HCT116 (cell line): ENCODE measurements at regions not wholly inside any gene's neighbourhood (a gene's known extent, or its start where the extent isn't known, plus 50 kb on each side); places are given as distances from the start of the nearest gene placed in this dataset.

Source experiments
- ATAC-seq: fragments of 200-7000 bp; cut with Tn5 transposase; 2 replicates; pipeline ENCODE4 v1.9.1; 2020; ENCODE audit warnings: mild to moderate bottlenecking, moderate library complexity
- BruUV-seq: library from RNA; stranded (reverse); fragments of 400-500 nt; replicated peaks from 2 replicates; lab custom pipeline; 2021; lab: Mats Ljungman, UMichigan
- CTCF ChIA-PET: fragments of 300-600 bp; sonication (Branson Sonifier 250); formaldehyde crosslinking; loops from one replicate; lab custom pipeline; 2021; ENCODE audit warnings: antibody characterized with exemption; lab: Charles Lee
- POLR2A ChIA-PET: fragments of 300-600, 350-600 bp; sonication (Branson Sonifier 250); formaldehyde crosslinking; loops from one replicate; lab custom pipeline; 2021; ENCODE audit warnings: antibody characterized with exemption; lab: Charles Lee
- RAD21 ChIA-PET, 2 experiments: fragments of 300-600 bp; sonication (Branson Sonifier 250); formaldehyde crosslinking; loops; one replicate each; lab custom pipeline; 2023; ENCODE audit warnings: low total read pairs in 2 of 2; ENCODE audit not compliant: uncharacterized antibody in 2 of 2, unreplicated experiment in 2 of 2, low non-redundant PET in 1 of 2; lab: Charles Lee
- DNase-seq: peaks from one replicate; pipeline ENCODE4 v3.0.0-alpha.2; 2010; ENCODE audit warnings: low read depth, low spot score
- H2AFZ ChIP-seq: fragments of 200-600 bp; shearing (Covaris generic), sonication (generic); 2 replicates; pipeline ENCODE4 v1.6.1; 2017; ENCODE audit warnings: low read depth, mixed run types, mixed read lengths, antibody characterized with exemption, low read length; ENCODE audit not compliant: poor library complexity, severe bottlenecking
- H3K27ac ChIP-seq: 2 replicates; pipeline ENCODE4 v1.5.1; 2012; ENCODE audit warnings: low read depth, low read length
- H3K27me3 ChIP-seq: fragments of 200-600 bp; sonication (generic); 2 replicates; pipeline ENCODE4 v1.6.1; 2016; ENCODE audit warnings: mixed run types, low read length, mixed read lengths; ENCODE audit not compliant: insufficient read depth
- H3K36me3 ChIP-seq, 2 experiments: fragments of 200-500 bp in 1 of 2; fragments of 200-600 bp in 1 of 2; sonication (Bioruptor generic) in 1 of 2; sonication (generic) in 1 of 2; 2 replicates each; pipeline versions ENCODE4 v1.5.1 to v1.6.1; 2014 to 2016; ENCODE audit warnings: low read length in 2 of 2, inconsistent platforms in 1 of 2, mixed read lengths in 1 of 2, mixed run types in 1 of 2; ENCODE audit not compliant: insufficient read depth in 2 of 2, control insufficient read depth in 1 of 2
- H3K4me1 ChIP-seq, 2 experiments: fragments of 200-600 bp in 1 of 2; sonication (generic) in 1 of 2; 2 replicates each; pipeline versions ENCODE4 v1.5.1 to v1.6.1; 2012 to 2017; ENCODE audit warnings: low read length in 2 of 2, inconsistent platforms in 1 of 2, mild to moderate bottlenecking in 1 of 2, mixed read lengths in 1 of 2, mixed run types in 1 of 2, moderate library complexity in 1 of 2; ENCODE audit not compliant: insufficient read depth in 2 of 2, control insufficient read depth in 1 of 2
- H3K4me2 ChIP-seq: fragments of 200-600 bp; sonication (generic); 2 replicates; pipeline ENCODE4 v1.6.1; 2017; ENCODE audit warnings: mixed run types, low read length, mixed read lengths
- H3K4me3 ChIP-seq, 2 experiments: fragments of 200-600 bp in 1 of 2; sonication (generic) in 1 of 2; replicated peaks in 1 of 2; 2 replicates each; pipeline ENCODE4 v1.5.1; 2011 to 2016; ENCODE audit warnings: low read length in 2 of 2, control low read depth in 1 of 2, low read depth in 1 of 2, mild to moderate bottlenecking in 1 of 2, mixed read lengths in 1 of 2, mixed run types in 1 of 2
- H3K79me2 ChIP-seq: fragments of 200-600 bp; sonication (generic); 2 replicates; pipeline ENCODE4 v1.6.1; 2017; ENCODE audit warnings: mild to moderate bottlenecking, mixed run types, low read length, moderate library complexity, mixed read lengths; ENCODE audit not compliant: insufficient read depth
- H3K9ac ChIP-seq: fragments of 200-600 bp; sonication (generic); 2 replicates; pipeline ENCODE4 v1.6.1; 2016; ENCODE audit warnings: low read length, mixed read lengths
- H3K9me2 ChIP-seq: fragments of 200-600 bp; sonication (generic), shearing (Covaris generic); 2 replicates; pipeline ENCODE4 v1.6.1; 2017; ENCODE audit warnings: mixed run types, mild to moderate bottlenecking, moderate library complexity; ENCODE audit not compliant: insufficient read depth
- H3K9me3 ChIP-seq, 2 experiments: fragments of 200-500 bp in 1 of 2; fragments of 200-600 bp in 1 of 2; sonication (Bioruptor generic) in 1 of 2; sonication (generic) in 1 of 2; 2 replicates each; pipeline ENCODE4 v1.6.1; 2014 to 2017; ENCODE audit warnings: low read length in 2 of 2, mixed read lengths in 2 of 2, inconsistent platforms in 1 of 2, low read depth in 1 of 2, mild to moderate bottlenecking in 1 of 2, mixed run types in 1 of 2, moderate library complexity in 1 of 2; ENCODE audit not compliant: control insufficient read depth in 1 of 2, insufficient read depth in 1 of 2
- H4K20me1 ChIP-seq: fragments of 200-600 bp; sonication (generic), shearing (Covaris generic); 2 replicates; pipeline ENCODE4 v1.6.1; 2017; ENCODE audit warnings: mixed run types, mild to moderate bottlenecking, moderate library complexity; ENCODE audit not compliant: insufficient read depth
- CBX3 ChIP-seq: IDR thresholded peaks from 2 replicates; pipeline ENCODE4 v1.6.1; 2012; ENCODE audit warnings: low read depth
- CEBPB ChIP-seq: IDR thresholded peaks from 2 replicates; pipeline ENCODE4 v1.6.1; 2012; ENCODE audit warnings: low read depth
- ELF1 ChIP-seq: IDR thresholded peaks from 2 replicates; pipeline ENCODE4 v1.6.1; 2012; ENCODE audit warnings: low read depth, borderline replicate concordance
- EZH2 ChIP-seq: fragments of 200-600 bp; sonication (generic); IDR thresholded peaks from 2 replicates; pipeline ENCODE4 v1.6.1; 2017; ENCODE audit warnings: antibody characterized with exemption, mixed run types
- EZH2phosphoT487 ChIP-seq: fragments of 200-600 bp; IDR thresholded peaks from 2 replicates; pipeline ENCODE4 v1.6.1; 2018; ENCODE audit warnings: antibody characterized with exemption, borderline replicate concordance
- FOSL1 ChIP-seq: IDR thresholded peaks from 2 replicates; pipeline ENCODE4 v1.6.1; 2012; ENCODE audit warnings: low read depth
- POLR2A ChIP-seq: IDR thresholded peaks from 2 replicates; pipeline ENCODE4 v1.7.0; 2011; ENCODE audit warnings: borderline replicate concordance; ENCODE audit not compliant: insufficient read depth, insufficient read length; ENCODE audit errors: extremely low read depth
- POLR2AphosphoS5 ChIP-seq: IDR thresholded peaks from 2 replicates; pipeline ENCODE4 v1.6.1; 2011; ENCODE audit warnings: mild to moderate bottlenecking, low read depth, low read length, moderate library complexity
- REST ChIP-seq: IDR thresholded peaks from 2 replicates; pipeline ENCODE4 v1.6.1; 2012; ENCODE audit warnings: low read depth
- SP1 ChIP-seq: IDR thresholded peaks from 2 replicates; pipeline ENCODE4 v1.6.1; 2012; ENCODE audit warnings: low read depth
- ZNF274 ChIP-seq: fragments of 200-500 bp; sonication (Bioruptor generic); IDR thresholded peaks from 2 replicates; pipeline ENCODE4 v1.6.1; 2014; ENCODE audit warnings: mild to moderate bottlenecking, low read depth, low read length, inconsistent platforms
- intact Hi-C: fragments of 100-400 bp; cut with micrococcal nuclease; formaldehyde crosslinking; loops from 2 replicates; pipeline ENCODE4 v1.10.0; 2022
- TF ChIP-seq, protein P1 (sequence below): IDR thresholded peaks from 2 replicates; pipeline ENCODE4 v1.6.1; 2011; ENCODE audit warnings: mild to moderate bottlenecking, low read length, moderate library complexity; ENCODE audit not compliant: insufficient replicate concordance; ENCODE audit errors: extremely low read depth

DNA sequence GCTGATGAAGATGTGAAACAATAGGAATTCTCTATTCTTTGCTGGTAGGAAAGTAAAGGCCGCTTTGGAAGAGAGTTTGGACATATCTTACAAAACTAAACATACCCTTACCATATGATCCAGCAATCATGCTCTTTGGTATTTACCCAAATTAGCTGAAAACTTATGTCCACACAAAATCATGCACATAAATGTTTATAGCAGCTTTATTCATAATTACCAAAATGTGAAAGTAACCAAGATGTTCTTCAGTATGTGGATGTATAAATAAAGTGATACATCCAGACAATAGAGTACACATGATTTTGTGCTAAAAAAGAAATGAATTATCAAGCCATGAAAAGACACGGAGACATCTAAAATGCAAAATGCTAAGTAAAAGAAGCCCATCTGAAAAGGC lies 98.7 kb upstream of the SLC35F3 start:
- no peak overlapping the region for H3K27ac ChIP-seq
- no peaks in the 10 kb centered on the region for H3K36me3 ChIP-seq
- no peak overlapping the region for H3K4me3 ChIP-seq
- TF ChIP-seq CBX3 (no peak), EZH2 (no peak), ELF1 (no peak), ZNF274 (no peak), POLR2A (no peak), POLR2AphosphoS5 (no peak), SP1 (no peak), EZH2phosphoT487 (no peak), CEBPB (no peak), FOSL1 (no peak), REST (no peak)
- TF ChIP-seq, protein P1, sequence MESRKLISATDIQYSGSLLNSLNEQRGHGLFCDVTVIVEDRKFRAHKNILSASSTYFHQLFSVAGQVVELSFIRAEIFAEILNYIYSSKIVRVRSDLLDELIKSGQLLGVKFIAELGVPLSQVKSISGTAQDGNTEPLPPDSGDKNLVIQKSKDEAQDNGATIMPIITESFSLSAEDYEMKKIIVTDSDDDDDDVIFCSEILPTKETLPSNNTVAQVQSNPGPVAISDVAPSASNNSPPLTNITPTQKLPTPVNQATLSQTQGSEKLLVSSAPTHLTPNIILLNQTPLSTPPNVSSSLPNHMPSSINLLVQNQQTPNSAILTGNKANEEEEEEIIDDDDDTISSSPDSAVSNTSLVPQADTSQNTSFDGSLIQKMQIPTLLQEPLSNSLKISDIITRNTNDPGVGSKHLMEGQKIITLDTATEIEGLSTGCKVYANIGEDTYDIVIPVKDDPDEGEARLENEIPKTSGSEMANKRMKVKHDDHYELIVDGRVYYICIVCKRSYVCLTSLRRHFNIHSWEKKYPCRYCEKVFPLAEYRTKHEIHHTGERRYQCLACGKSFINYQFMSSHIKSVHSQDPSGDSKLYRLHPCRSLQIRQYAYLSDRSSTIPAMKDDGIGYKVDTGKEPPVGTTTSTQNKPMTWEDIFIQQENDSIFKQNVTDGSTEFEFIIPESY, result no peak
- no peak overlapping the region for H2AFZ ChIP-seq
- no peaks in the 10 kb centered on the region for H3K9me2 ChIP-seq
- no peaks in the 10 kb centered on the region for H3K9me3 ChIP-seq
- H3K4me1 ChIP-seq, result no peaks in the 10 kb centered on the region
- DNase-seq (no peak), ATAC-seq (no peak)
- BruUV-seq, result no TSS peak
- no peaks in the 10 kb centered on the region for H3K27me3 ChIP-seq
- H4K20me1 ChIP-seq, result no peaks in the 10 kb centered on the region
- no peaks in the 10 kb centered on the region for H3K79me2 ChIP-seq
- no peak overlapping the region for H3K9ac ChIP-seq
- RAD21 ChIA-PET, result no interaction called here
- intact Hi-C loops, result no loop called here
- no peak overlapping the region for H3K4me2 ChIP-seq
- POLR2A ChIA-PET, result no interaction called here
- CTCF ChIA-PET, result no interaction called here
